ENCODE measurements at regions not wholly inside any gene's neighbourhood (a gene's known extent, or its start where the extent isn't known, plus 50 kb on each side); places are given as distances from the start of the nearest gene placed in this dataset.

- TF ChIP-seq CTCF (conservative IDR thresholded peaks at IDR 0.05), result no peak
- no peak for TF ChIP-seq ZFX (IDR thresholded peaks at IDR 0.05)
Observed at GRCh38 chr18:10051877-10052631, 138.2 kb downstream of the VAPA start.
